ENCODE measurements at regions not wholly inside any gene's neighbourhood (a gene's known extent, or its start where the extent isn't known, plus 50 kb on each side); places are given as distances from the start of the nearest gene placed in this dataset.

GRCh38 chr15:39226169-39226937 is 354.5 kb upstream of the THBS1 start:
- ATAC-seq (no peak), DNase-seq (ENCODE audit: low read depth in 1 of 2, low spot score in 1 of 2) (no peak), FAIRE-seq (no peak)
- CTCF ChIA-PET, result no interaction called here
- Histone ChIP-seq H3K4me1 (0 out of 3 replicates have a peak, but pooled peaks cover 3% of the 10 kb centered on the region), H3K27ac (no peak overlapping the region), H3K4me2 (no peak overlapping the region), H3K9me3 (no peaks in the 10 kb centered on the region), H3K4me3 (no peak overlapping the region)
- no peak for TF ChIP-seq USF2 (IDR thresholded peaks at IDR 0.05)
- no peak for TF ChIP-seq ZSCAN20 (CRISPR knock-in tag; IDR thresholded peaks at IDR 0.05)
- no peak for TF ChIP-seq BHLHE40 (IDR thresholded peaks at IDR 0.05; ENCODE audit: low read depth, low read length)
- TF ChIP-seq RARB (CRISPR knock-in tag; IDR thresholded peaks at IDR 0.05), result no peak
- no peak for TF ChIP-seq ESRRA (IDR thresholded peaks at IDR 0.05; ENCODE audit: borderline replicate concordance, low read length)
- no peak for TF ChIP-seq FOSB (CRISPR knock-in tag; IDR thresholded peaks at IDR 0.05)
- POLR2A ChIA-PET, result no interaction called here
- 85% methylated on average over 2 of the region's 2 CpGs for WGBS (ENCODE audit: missing lambda C conversion rate)

- no peak for FAIRE-seq
- H3K4me3 ChIP-seq, result no peak overlapping the region
- H3K4me1 ChIP-seq, result 0 out of 3 replicates have a peak, but pooled peaks cover 4% of the 10 kb centered on the region
- ChIA-PET POLR2A (no interaction called here), CTCF (no interaction called here)
- no peaks in the 10 kb centered on the region for H3K9me3 ChIP-seq
- TF ChIP-seq HOXB13 (CRISPR knock-in tag; IDR thresholded peaks at IDR 0.05; ENCODE audit: low read depth) (no peak), SMC3 (IDR thresholded peaks at IDR 0.05) (no peak), EHMT2 (IDR thresholded peaks at IDR 0.05; ENCODE audit: low read depth) (no peak), ATOH8 (CRISPR knock-in tag; IDR thresholded peaks at IDR 0.05; ENCODE audit: low read depth) (no peak), HOXB5 (CRISPR knock-in tag; IDR thresholded peaks at IDR 0.05) (no peak), HOXA7 (CRISPR knock-in tag; IDR thresholded peaks at IDR 0.05) (no peak), HMGXB4 (CRISPR knock-in tag; IDR thresholded peaks at IDR 0.05; ENCODE audit: borderline replicate concordance) (no peak), RAD21 (conservative IDR thresholded peaks at IDR 0.05 in 1 of 2, IDR thresholded peaks at IDR 0.05 in 1 of 2) (no peak), KDM5A (IDR thresholded peaks at IDR 0.05) (no peak), JUNB (IDR thresholded peaks at IDR 0.05) (no peak), POLR2A (IDR thresholded peaks at IDR 0.05; ENCODE audit: low read length) (no peak), NR3C1 (IDR thresholded peaks at IDR 0.05) (no peak), MAFK (IDR thresholded peaks at IDR 0.05; ENCODE audit: partially characterized antibody) (no peak)
- no peak for DNase-seq (ENCODE audit: low read depth in 1 of 2, low spot score in 1 of 2)
- no peak overlapping the region for H3K4me2 ChIP-seq
- ATAC-seq, result no peak
- no peak overlapping the region for H3K27ac ChIP-seq
- WGBS (ENCODE audit: missing lambda C conversion rate), result 93% methylated on average over 1 of the region's 1 CpG
Measured at GRCh38 chr15:39227001-39227400, 353.9 kb upstream of the THBS1 start.

- 95% methylated on average over 1 of the region's 1 CpG for WGBS (ENCODE audit: missing lambda C conversion rate)
- ATAC-seq (no peak), FAIRE-seq (no peak), DNase-seq (ENCODE audit: low read depth in 1 of 2, low spot score in 1 of 2) (no peak)
- no peak overlapping the region for H3K27ac ChIP-seq
- CTCF ChIA-PET, result no interaction called here
- H3K4me3 ChIP-seq, result no peak overlapping the region
- POLR2A ChIA-PET, result no interaction called here
- no peak overlapping the region for H3K4me2 ChIP-seq
- 0 out of 3 replicates have a peak, but pooled peaks cover 5% of the 10 kb centered on the region for H3K4me1 ChIP-seq
- H3K9me3 ChIP-seq, result no peaks in the 10 kb centered on the region
- no peak for TF ChIP-seq CHD2 (IDR thresholded peaks at IDR 0.05; ENCODE audit: low read length, partially characterized antibody)
- no peak for TF ChIP-seq RFX5 (IDR thresholded peaks at IDR 0.05)
- no peak for TF ChIP-seq TP53 (CRISPR knock-in tag; IDR thresholded peaks at IDR 0.05)
- TF ChIP-seq PBX3 (IDR thresholded peaks at IDR 0.05), result no peak
- no peak for TF ChIP-seq CBX8 (IDR thresholded peaks at IDR 0.05)
- no peak for TF ChIP-seq NPAS2 (CRISPR knock-in tag; IDR thresholded peaks at IDR 0.05; ENCODE audit: borderline replicate concordance)
- TF ChIP-seq EHF (CRISPR knock-in tag; IDR thresholded peaks at IDR 0.05), result no peak
- no peak for TF ChIP-seq ZFP36 (IDR thresholded peaks at IDR 0.05; ENCODE audit: borderline replicate concordance, partially characterized antibody)
- no peak for TF ChIP-seq ATOH8 (CRISPR knock-in tag; IDR thresholded peaks at IDR 0.05; ENCODE audit: low read depth)
- TF ChIP-seq ZNF302 (CRISPR knock-in tag; IDR thresholded peaks at IDR 0.05), result no peak
- no peak for TF ChIP-seq USF2 (IDR thresholded peaks at IDR 0.05)
- TF ChIP-seq KDM5A (IDR thresholded peaks at IDR 0.05), result no peak
- no peak for TF ChIP-seq MAX (IDR thresholded peaks at IDR 0.05)
- TF ChIP-seq NR3C1 (IDR thresholded peaks at IDR 0.05), result no peak
Measured at GRCh38 chr15:39228889-39229288, 352.0 kb upstream of the THBS1 start.

Data from A549 (cell line).